GM13977 (cell line): ENCODE measurements at regions not wholly inside any gene's neighbourhood (a gene's known extent, or its start where the extent isn't known, plus 50 kb on each side); places are given as distances from the start of the nearest gene placed in this dataset.

ENCODE experiments used
- DNase-seq: peaks from one replicate; pipeline ENCODE4 v3.0.0; 2012; ENCODE audit warnings: low spot score
- in situ Hi-C: fragments of 300-500 bp; cut with MboI; formaldehyde crosslinking; loops from one replicate; pipeline ENCODE4 v1.12.0; 2022; ENCODE audit warnings: low sequenced_read_pairs, low pct_unique_long_range_greater_than_20kb, mixed read lengths, inconsistent platforms; ENCODE audit not compliant: unreplicated experiment
- TF ChIP-seq, protein P1 (sequence below): IDR thresholded peaks from 2 replicates; pipeline ENCODE4 v1.5.1; 2012; ENCODE audit warnings: mild to moderate bottlenecking, control low read depth; ENCODE audit not compliant: insufficient read depth; ENCODE audit errors: extremely low read depth, missing control alignments

DNA sequence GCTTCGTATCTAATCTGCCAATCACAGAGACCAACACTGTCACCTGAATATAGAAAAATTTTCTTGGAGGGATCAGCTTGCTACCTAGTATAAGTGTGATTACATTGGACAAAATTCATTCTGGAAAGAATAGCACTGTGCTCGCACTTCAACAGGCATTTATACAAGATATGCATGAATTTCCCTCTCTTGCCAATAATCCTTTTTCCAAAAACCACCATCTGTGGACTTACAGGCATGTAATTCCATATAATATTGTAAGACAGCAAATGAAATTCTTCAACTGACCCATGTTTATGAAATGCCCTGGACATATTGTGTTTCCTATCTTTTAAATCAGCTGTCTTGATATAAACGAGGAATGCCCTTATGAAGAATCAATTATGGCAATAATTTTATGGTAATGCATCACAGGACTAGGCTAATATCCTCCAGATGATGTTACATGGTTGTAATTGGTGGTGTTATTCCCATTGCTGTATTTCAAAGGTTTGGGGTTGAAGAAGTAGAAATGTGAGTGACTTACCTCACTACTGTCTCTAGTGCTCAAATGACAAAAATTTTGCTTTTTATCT, 861.4 kb upstream of the NECTIN3 start:
- no peak for DNase-seq
- TF ChIP-seq, protein P1, sequence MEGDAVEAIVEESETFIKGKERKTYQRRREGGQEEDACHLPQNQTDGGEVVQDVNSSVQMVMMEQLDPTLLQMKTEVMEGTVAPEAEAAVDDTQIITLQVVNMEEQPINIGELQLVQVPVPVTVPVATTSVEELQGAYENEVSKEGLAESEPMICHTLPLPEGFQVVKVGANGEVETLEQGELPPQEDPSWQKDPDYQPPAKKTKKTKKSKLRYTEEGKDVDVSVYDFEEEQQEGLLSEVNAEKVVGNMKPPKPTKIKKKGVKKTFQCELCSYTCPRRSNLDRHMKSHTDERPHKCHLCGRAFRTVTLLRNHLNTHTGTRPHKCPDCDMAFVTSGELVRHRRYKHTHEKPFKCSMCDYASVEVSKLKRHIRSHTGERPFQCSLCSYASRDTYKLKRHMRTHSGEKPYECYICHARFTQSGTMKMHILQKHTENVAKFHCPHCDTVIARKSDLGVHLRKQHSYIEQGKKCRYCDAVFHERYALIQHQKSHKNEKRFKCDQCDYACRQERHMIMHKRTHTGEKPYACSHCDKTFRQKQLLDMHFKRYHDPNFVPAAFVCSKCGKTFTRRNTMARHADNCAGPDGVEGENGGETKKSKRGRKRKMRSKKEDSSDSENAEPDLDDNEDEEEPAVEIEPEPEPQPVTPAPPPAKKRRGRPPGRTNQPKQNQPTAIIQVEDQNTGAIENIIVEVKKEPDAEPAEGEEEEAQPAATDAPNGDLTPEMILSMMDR, result no peak
- in situ Hi-C loops, result no loop called here

DNA sequence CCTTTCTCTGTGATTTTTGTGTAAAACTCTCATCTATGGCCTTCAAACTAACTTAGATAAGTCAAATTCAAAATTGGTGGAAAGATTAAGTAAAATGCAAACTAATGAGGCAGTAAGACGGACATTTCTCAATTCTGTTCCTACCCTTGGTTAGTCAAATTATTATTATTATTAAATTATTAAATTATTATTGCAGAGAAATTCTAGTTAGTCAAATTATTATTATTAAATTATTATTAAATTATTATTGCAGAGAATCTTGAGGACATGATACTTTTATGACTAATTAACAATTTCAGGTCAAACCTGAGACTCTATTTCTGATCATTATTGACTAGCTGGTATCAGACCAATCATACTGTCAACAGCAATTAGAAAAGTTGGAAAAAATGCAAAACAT, 845.0 kb upstream of the NECTIN3 start:
- in situ Hi-C loops, result no loop called here
- TF ChIP-seq, protein P1, result no peak
- DNase-seq, result no peak

DNA sequence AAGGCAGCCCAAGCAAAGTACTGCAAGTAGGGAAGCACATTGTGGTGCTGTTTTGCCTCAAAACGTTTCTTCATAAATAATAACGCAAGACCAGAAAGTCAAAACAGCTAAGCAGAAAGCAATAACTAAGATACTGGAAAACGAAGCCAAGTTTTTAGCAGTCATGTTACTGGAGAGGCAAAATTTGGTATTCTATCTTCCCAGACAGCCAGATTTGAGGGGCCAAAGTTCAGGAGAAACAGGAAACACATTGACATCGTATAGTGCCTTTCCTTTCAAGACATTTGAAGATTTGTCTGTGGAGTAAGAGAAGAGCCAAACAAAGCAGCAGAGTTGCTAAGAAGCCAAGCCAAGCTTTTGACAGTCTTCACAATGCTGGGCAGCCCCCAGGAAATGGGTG, 843.6 kb upstream of the NECTIN3 start:
- in situ Hi-C loops, result no loop called here
- TF ChIP-seq, protein P1, result no peak
- no peak for DNase-seq

DNA sequence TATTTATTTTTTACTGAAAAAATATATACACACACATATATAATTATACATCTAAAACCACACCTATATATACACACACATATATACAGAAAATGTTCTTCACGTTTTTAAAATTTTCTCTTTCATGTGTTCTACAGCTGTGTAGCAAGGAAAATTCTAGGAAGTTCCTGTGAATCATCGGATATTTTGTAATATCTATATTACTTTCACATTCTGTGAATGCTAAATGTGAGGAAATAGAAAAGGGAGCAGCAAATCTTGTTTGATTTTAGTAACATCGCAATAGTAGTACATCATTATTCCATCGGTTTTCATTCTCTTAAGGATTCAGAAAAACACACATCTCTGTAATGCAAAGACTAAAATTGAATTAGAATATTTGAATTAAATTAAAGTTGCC, 836.8 kb upstream of the NECTIN3 start:
- in situ Hi-C loops, result no loop called here
- DNase-seq, result no peak
- TF ChIP-seq, protein P1, result no peak

DNA sequence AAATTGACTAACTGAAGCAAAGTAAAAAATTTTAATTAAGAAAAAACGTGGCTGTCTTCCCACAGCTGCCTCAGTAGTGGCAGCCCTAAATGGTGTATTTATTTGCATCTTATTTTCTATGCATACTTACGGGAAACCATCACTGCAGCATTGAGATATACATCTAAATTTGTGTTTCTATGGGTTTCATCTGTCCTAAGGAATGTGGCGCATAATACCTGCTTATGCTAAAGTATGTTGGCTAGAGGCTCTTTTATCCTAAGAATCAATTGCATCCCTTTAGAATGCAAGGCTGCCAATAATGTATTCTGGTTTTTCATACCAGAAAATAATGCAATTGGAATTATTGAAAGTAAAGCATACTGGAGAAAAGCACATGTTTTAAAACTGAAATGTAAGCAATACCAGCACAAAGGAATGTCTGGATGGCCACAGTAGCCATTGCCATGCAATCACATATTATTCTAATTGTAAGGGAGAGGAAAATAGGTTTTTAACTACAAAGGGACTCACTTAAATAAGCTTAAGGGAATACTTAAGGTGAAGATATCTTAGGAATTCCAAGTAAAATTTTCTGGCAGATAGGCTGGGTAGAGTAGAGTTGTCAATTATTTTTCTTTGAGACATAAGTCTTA, 834.5 kb upstream of the NECTIN3 start:
- TF ChIP-seq, protein P1, result no peak
- no peak for DNase-seq

DNA sequence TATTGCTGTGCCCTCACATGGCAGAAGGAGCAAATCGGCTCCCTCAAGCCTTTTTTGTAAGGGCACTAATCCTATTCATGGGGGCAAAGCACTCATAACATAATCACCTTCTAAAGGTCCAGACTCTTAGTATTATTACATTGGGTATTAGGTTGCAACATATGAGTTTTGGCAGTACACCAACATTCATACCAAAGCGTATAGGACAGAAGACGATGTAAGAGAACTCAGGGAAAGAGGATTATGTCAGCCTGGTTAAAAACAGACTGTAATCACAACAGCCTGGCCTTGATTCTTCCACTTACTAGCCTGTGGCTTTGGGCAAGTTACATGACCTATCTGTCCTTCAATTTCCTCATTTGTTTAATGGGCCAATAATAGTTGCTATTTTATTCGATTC, 828.5 kb upstream of the NECTIN3 start:
- DNase-seq, result no peak
- TF ChIP-seq, protein P1, result no peak
- in situ Hi-C loops, result no loop called here

More for the DNA sequence above, 834.5 kb upstream of the NECTIN3 start:
- in situ Hi-C loops, result no loop called here
